ENCODE measurements at regions not wholly inside any gene's neighbourhood (a gene's known extent, or its start where the extent isn't known, plus 50 kb on each side); places are given as distances from the start of the nearest gene placed in this dataset.
A peak's percentile ranks its signal among the peaks of the same experiment; 100 is the strongest.

DNA sequence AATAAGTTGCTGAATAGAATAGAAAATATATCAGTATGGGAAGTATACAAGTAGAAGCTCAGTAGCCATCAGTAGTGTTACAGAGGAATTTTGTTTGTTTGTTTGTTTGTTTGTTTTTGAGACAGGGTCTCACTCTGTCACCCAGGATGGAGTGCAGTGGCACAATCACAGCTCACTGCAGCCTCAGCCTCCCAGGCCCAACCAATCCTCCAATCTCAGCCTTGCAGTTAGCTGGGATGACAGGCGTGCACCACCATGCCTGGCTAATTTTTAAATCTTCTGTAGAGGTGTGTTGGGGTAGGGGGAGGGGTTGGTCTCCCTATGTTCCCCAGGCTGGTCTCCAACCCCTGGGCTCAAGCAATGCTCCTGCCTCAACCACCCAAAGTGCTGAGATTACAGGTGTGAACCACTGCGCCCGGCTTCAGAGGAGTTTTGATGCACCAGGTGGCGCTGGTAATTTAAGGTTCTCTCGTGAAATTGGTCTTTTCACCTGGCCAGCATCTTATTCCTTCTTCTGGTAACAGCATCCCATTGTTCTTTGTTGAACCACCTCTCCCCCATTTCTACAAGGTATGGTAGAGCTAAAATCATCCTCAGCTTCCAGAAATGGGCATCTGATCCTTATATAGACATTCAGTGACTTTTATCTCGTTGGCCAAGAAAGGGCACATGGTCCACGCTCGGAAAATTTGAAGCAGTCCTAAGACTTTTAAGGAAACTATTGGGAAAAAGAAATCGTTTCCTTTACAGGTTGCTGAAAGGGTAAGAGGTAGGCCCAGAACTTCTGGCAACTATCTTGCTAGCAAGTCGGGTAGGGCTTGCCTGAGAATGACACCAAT is 157.1 kb downstream of the ARRDC3 start:
- Histone ChIP-seq H3K36me3 (ENCODE audit: insufficient read depth, low read length) (no peaks in the 10 kb centered on the region), H4K20me1 (ENCODE audit: insufficient read depth, low read length) (no peaks in the 10 kb centered on the region), H3K27me3 (ENCODE audit: insufficient read depth, low read length) (no peaks in the 10 kb centered on the region), H3K27ac (ENCODE audit: low read depth, low read length) (no peak overlapping the region), H3K9me3 (ENCODE audit: insufficient read depth, low read depth, low read length) (no peaks in the 10 kb centered on the region), H3K79me2 (ENCODE audit: insufficient read depth, low read length) (no peaks in the 10 kb centered on the region), H3K4me2 (ENCODE audit: low read length) (no peak overlapping the region), H3K9ac (ENCODE audit: low read length) (no peak overlapping the region), H3K4me3 (ENCODE audit: insufficient read depth, low read depth, low read length) (no peak overlapping the region), H2AFZ (ENCODE audit: low read depth, low read length) (no peak overlapping the region), H3K4me1 (ENCODE audit: insufficient read depth, low read length) (no peaks in the 10 kb centered on the region)
- DNase-seq (ENCODE audit: low read depth) (no peak), FAIRE-seq (no peak)
- no peak for TF ChIP-seq EZH2 (IDR thresholded peaks at IDR 0.05; ENCODE audit: insufficient read depth, low read length)
- peak; percentile 8 for TF ChIP-seq CTCF (IDR thresholded peaks at IDR 0.05; ENCODE audit: insufficient read depth, low read depth, low read length)
- Mint-ChIP-seq H3K9me3 (ENCODE audit: unreplicated experiment) (peaks cover 9% of the 10 kb centered on the region), H3K36me3 (ENCODE audit: low read depth, unreplicated experiment) (peaks cover 3% of the 10 kb centered on the region), H3K27ac (ENCODE audit: unreplicated experiment) (peak overlapping the region; percentile 47), H3K4me1 (ENCODE audit: low read depth, unreplicated experiment) (peaks cover 19% of the 10 kb centered on the region), H3K4me3 (ENCODE audit: unreplicated experiment) (no peak overlapping the region), H3K27me3 (ENCODE audit: low read depth, unreplicated experiment) (no peaks in the 10 kb centered on the region)

GRCh38 chr5:91224969-91225368 is 158.1 kb downstream of the ARRDC3 start:
- FAIRE-seq (no peak), DNase-seq (ENCODE audit: low read depth) (peak; percentile 4)
- Histone ChIP-seq H2AFZ (ENCODE audit: low read depth, low read length) (no peak overlapping the region), H3K4me3 (ENCODE audit: insufficient read depth, low read depth, low read length) (no peak overlapping the region), H3K4me2 (ENCODE audit: low read length) (no peak overlapping the region), H3K27ac (ENCODE audit: low read depth, low read length) (no peak overlapping the region), H3K79me2 (ENCODE audit: insufficient read depth, low read length) (no peaks in the 10 kb centered on the region), H3K27me3 (ENCODE audit: insufficient read depth, low read length) (no peaks in the 10 kb centered on the region), H3K9me3 (ENCODE audit: insufficient read depth, low read depth, low read length) (no peaks in the 10 kb centered on the region), H4K20me1 (ENCODE audit: insufficient read depth, low read length) (no peaks in the 10 kb centered on the region), H3K4me1 (ENCODE audit: insufficient read depth, low read length) (no peaks in the 10 kb centered on the region), H3K36me3 (ENCODE audit: insufficient read depth, low read length) (no peaks in the 10 kb centered on the region), H3K9ac (ENCODE audit: low read length) (no peak overlapping the region)
- no peak overlapping the region for H3K4me3 Mint-ChIP-seq (ENCODE audit: unreplicated experiment)
- peak overlapping the region; percentile 12 for H3K27ac Mint-ChIP-seq (ENCODE audit: unreplicated experiment)
- no peaks in the 10 kb centered on the region for H3K27me3 Mint-ChIP-seq (ENCODE audit: low read depth, unreplicated experiment)
- peaks cover 5% of the 10 kb centered on the region for H3K9me3 Mint-ChIP-seq (ENCODE audit: unreplicated experiment)
- TF ChIP-seq CTCF (IDR thresholded peaks at IDR 0.05; ENCODE audit: insufficient read depth, low read depth, low read length) (no peak), EZH2 (IDR thresholded peaks at IDR 0.05; ENCODE audit: insufficient read depth, low read length) (no peak)
- peaks cover 19% of the 10 kb centered on the region for H3K4me1 Mint-ChIP-seq (ENCODE audit: low read depth, unreplicated experiment)
- no peaks in the 10 kb centered on the region for H3K36me3 Mint-ChIP-seq (ENCODE audit: low read depth, unreplicated experiment)

DNA sequence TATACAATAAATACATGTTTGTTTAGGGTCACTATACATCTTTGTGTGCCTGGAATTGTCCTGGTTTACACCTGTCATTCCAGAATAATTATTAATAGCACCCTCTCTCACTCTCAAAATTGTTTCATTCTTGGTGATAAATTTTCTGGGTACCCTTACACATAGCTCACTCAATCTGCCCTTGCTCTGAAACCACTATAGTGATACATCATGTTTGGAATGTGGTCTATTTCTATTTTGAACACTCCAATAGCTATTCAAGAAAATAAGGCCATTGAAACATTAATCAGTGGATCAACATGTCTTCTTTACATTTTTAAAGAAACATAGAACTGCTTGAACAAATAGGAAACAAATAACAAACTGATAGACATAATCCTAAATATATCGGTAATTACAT is 158.7 kb downstream of the ARRDC3 start:
- DNase-seq (ENCODE audit: low read depth) = peak; percentile 54
- no peak overlapping the region for H3K9ac ChIP-seq (ENCODE audit: low read length)
- no peak for TF ChIP-seq EZH2 (IDR thresholded peaks at IDR 0.05; ENCODE audit: insufficient read depth, low read length)
- TF ChIP-seq CTCF (IDR thresholded peaks at IDR 0.05; ENCODE audit: insufficient read depth, low read depth, low read length) = no peak
- no peaks in the 10 kb centered on the region for H3K9me3 ChIP-seq (ENCODE audit: insufficient read depth, low read depth, low read length)
- no peak overlapping the region for H3K4me3 ChIP-seq (ENCODE audit: insufficient read depth, low read depth, low read length)
- no peaks in the 10 kb centered on the region for H3K9me3 Mint-ChIP-seq (ENCODE audit: unreplicated experiment)
- no peak overlapping the region for H2AFZ ChIP-seq (ENCODE audit: low read depth, low read length)
- peak; percentile 54 for FAIRE-seq
- H3K27ac ChIP-seq (ENCODE audit: low read depth, low read length) = peak overlapping the region; percentile 10
- no peaks in the 10 kb centered on the region for H3K27me3 ChIP-seq (ENCODE audit: insufficient read depth, low read length)
- no peaks in the 10 kb centered on the region for H3K79me2 ChIP-seq (ENCODE audit: insufficient read depth, low read length)
- no peaks in the 10 kb centered on the region for H3K36me3 ChIP-seq (ENCODE audit: insufficient read depth, low read length)
- H3K4me1 ChIP-seq (ENCODE audit: insufficient read depth, low read length) = no peaks in the 10 kb centered on the region
- H3K27me3 Mint-ChIP-seq (ENCODE audit: low read depth, unreplicated experiment) = no peaks in the 10 kb centered on the region
- H3K4me2 ChIP-seq (ENCODE audit: low read length) = no peak overlapping the region
- H3K4me1 Mint-ChIP-seq (ENCODE audit: low read depth, unreplicated experiment) = peaks cover 24% of the 10 kb centered on the region
- no peak overlapping the region for H3K27ac Mint-ChIP-seq (ENCODE audit: unreplicated experiment)
- H3K36me3 Mint-ChIP-seq (ENCODE audit: low read depth, unreplicated experiment) = no peaks in the 10 kb centered on the region
- no peak overlapping the region for H3K4me3 Mint-ChIP-seq (ENCODE audit: unreplicated experiment)
- H4K20me1 ChIP-seq (ENCODE audit: insufficient read depth, low read length) = no peaks in the 10 kb centered on the region

Measured in astrocyte (in vitro differentiated cells and primary cell).